NCI-H146 treated with DMSO at 0.1 percent for 48 hours (cell line): ENCODE measurements at regions not wholly inside any gene's neighbourhood (a gene's known extent, or its start where the extent isn't known, plus 50 kb on each side); places are given as distances from the start of the nearest gene placed in this dataset.

Experiments used
- DNase-seq: peaks from one replicate; lab custom pipeline; 2025; ENCODE audit not compliant: unreplicated experiment; lab: John Stamatoyannopoulos, UW

DNA sequence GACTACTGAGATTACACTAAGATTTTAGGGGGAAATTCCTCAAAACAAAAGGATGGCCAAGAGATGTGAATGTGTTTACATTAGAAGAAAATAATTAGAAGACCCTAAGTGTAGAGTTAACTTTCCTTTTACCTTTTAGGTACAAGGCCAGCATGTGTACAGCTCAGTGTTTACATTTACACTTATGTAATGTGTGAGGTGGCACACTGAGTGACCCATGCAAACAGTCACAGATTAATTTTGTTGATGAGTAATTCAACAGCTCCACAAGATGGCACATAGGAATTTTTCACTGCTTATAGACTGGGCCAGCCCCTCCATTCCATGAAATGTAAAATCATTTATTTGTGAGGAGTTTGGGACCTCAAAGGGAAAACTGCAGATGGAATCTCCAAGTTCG is 90.1 kb upstream of the SLC12A2 start:
- no peak for DNase-seq

DNA sequence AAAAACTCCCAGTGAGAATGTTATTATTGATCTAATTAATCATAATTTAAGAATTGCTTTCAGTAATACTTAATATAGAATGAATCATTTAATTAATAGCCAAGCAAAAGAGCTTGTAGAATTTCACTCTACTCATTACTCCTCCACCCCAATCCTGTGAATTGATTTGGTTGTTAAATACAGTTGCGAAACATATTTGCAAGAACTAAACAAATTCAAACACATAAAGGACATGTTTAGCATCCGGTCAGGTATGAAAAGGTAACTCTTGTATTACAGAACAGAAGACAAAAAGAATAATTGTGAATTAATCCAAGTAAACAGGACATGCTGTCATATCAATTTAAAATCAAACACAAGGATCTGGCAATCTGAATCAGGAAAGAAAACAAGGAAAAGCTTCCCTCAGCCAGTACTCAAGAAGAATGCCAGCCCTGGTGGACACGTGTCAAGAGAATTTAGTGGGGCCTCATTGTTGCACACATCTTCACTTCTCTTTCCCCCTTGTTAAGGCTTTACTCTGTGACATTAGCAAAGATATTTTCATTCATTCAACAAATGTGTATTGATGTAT is 89.4 kb upstream of the SLC12A2 start:
- DNase-seq = no peak

DNA sequence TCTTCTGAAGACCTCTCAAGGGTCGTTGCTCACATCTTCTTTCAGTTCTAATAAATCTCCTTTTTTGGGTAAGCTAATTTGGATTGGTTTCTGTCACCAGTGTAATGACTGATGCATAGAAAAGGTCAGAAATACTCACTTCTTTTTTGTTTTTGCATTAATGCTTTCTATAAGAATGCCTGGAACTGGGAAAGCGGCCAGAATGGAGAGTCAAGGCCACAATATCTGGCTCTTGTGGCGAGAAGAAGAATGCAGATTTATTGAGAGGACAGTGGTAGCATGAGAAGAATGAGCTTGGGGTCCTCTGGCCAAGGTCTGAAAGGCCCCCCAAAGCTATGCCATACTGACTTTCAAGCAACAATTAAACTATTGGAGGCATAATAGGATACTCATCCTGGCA is 88.0 kb upstream of the SLC12A2 start:
- no peak for DNase-seq

DNA sequence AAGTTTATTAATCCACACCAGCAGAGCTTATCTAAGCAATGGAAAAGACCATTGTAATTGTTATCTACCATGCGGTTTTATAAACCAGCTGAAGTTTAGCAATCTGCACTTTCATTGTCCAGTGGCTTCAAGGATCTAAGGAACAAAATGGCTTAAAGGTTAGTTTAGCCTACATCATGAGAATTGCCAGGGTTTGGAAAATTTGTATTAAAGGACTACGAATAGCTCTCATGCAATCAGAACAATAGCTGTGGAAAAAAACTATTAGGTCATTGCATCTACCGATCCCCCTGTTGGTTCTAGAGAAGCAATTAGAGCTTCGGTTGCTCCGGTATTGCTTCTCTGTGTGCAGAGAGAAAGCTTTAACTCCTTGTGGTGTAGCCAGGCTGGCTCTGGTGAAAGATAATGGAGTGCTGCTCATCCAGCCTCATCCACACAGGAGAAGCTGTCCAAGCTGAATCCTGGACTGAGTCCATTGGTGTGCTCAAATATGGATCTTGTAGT is 86.3 kb upstream of the SLC12A2 start:
- DNase-seq = peak; percentile 13

GRCh38 chr5:127998950-127999615 is 84.5 kb upstream of the SLC12A2 start:
- DNase-seq = no peak

- DNase-seq = no peak
These were observed 83.7 kb upstream of the SLC12A2 start for GRCh38 chr5:127999909-128000308.

DNA sequence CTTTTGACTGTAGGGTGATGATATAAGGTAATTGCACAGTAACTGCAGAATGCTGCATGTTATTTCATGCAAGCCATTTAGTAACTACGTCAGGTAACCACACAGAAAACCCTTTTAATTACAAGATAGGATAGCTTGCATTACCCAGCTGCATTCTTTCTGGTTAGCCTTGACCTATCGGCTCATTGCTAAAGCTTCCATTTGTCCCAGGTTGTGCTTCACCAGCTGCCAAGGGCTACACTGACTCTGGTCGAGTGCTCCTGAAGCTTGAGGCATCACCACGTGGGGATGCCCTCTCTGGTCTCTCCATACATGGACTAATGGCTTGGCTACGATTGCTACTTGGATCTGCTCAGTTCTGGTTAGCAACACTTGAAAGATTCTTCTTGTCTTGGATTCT is 81.1 kb upstream of the SLC12A2 start:
- DNase-seq = no peak

GRCh38 chr5:128007939-128008338 is 75.6 kb upstream of the SLC12A2 start:
- no peak for DNase-seq

DNA sequence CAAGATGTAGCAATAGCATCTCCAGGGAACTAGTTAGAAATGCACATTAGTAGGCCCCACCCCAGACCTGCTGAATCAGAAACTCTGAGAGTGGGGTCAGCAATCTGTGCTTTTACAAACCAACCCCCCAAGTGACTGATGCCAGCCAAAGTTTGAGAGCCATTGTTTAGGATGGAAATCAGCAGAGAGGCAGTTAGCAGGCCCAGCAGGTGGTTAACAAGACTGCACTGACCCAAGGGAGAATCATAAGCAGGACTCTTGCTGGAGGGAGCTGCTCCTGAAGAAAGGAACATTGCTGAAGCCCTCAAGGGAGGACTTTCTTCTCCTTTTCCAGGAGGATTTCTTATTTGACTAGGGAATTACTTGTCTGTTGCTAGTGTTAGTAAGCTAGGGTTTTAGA is 74.2 kb upstream of the SLC12A2 start:
- DNase-seq = no peak

DNA sequence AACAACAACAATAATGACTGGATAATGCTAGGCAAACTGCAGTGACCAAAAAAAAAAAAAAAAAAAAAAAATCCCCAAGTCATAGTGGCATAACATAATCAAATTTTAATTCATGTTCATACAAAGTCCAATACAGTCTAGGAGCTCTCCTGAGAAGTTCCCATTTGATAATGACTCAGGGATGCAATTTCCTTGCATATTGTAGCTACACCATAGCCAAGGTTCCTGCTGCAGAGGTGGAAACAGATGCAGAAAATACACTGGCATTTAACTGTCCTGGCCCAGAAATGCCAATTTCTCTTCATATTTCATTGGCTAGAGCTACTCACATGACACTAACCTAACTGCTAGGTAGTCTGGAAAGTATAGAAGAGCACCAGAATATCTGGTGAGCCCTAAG is 72.2 kb upstream of the SLC12A2 start:
- no peak for DNase-seq

- no peak for DNase-seq
These were observed 69.0 kb upstream of the SLC12A2 start for GRCh38 chr5:128014578-128014977.

- no peak for DNase-seq
These were observed 68.1 kb upstream of the SLC12A2 start for GRCh38 chr5:128015478-128015877.

GRCh38 chr5:128015978-128016377 is 67.6 kb upstream of the SLC12A2 start:
- DNase-seq = no peak

GRCh38 chr5:128019391-128019790 is 64.2 kb upstream of the SLC12A2 start:
- no peak for DNase-seq

DNA sequence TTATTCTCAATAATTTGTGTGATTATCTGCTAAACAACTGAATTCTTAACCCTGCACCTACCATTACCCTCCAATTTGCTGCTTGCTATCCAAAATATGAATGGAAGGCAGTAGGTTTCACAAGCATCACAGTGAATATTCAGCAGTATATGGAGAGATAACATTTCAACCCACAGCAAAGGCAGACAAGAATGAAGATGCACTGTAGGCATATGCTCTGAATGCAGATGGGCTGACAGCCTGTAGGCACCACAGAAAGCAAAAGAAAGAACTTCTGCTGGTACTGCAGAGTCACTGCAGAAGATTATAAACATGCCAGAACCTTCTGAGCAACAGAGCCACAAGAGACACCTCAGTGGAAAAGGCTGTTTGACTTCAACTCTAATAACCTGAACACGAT is 63.6 kb upstream of the SLC12A2 start:
- DNase-seq = no peak

DNA sequence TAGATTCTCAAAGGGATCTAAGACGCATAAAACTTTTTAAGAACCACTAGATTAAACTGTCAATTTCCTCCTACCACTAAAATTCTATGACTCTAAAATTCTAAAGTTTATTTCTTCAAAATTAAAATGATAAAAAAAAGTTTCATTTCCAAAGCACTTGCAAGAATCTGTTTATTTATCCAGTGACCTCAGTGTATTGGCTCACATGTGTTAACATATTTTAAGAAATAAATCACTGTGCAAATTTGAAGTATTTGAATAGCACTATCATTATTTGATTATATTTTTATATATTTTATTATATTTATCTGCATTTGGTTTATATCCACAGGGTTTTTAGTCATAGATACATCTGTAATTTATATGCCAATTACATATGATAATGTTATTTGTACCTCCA is 62.2 kb upstream of the SLC12A2 start:
- DNase-seq = no peak
